ENCODE measurements at regions not wholly inside any gene's neighbourhood (a gene's known extent, or its start where the extent isn't known, plus 50 kb on each side); places are given as distances from the start of the nearest gene placed in this dataset.
"Not testable (repeated sequence)": the region's sequence is repeated elsewhere in the genome, so short reads cannot be mapped to it uniquely, and the experiment has no call there.

DNA sequence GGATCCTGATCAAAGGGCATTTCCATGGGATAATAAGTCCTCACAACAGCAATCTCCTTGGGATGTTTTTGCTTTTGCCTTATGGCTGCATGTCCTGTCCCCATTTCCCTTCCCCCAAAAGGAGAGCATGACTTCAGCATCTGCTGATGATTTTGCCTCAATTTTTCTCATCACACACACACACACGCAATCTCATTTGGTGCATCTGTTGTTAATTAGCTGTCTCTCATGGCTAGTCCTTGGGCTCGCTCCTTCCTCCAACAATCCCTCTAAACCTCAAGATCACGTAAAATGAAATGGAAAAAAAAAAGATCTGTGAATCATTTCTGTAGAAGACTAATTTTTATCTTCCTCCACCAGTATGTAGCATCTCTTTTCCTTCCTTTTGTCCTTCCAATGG, 153.6 kb downstream of the RBMX2 start:
- DNase-seq, result no peak

- DNase-seq, result no peak
Observed at GRCh38 chrX:130555757-130556156, 154.0 kb downstream of the RBMX2 start.

GRCh38 chrX:130556951-130557350, 155.2 kb downstream of the RBMX2 start:
- DNase-seq, result no peak

GRCh38 chrX:130560544-130560943, 158.8 kb downstream of the RBMX2 start:
- no peak for DNase-seq

DNA sequence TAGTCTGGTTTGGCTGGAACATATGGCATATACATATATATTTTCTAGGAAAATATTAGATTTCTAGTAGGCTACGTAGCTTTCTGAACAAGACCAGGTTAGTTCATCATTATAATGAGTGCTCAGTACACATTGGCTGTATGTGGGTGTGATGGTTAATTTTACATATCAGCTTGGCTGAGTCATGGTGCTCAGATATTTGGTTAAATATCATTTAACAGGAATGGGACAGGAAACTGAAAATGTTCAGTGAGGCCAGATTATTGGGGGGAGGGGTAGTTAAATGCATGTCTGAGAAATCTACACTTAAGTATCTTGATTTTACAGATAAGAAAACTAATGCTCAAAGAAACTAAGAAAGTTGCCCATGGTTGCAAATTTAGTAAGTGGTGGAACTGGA, 160.1 kb downstream of the RBMX2 start:
- no peak for DNase-seq

GRCh38 chrX:130563476-130563875, 161.7 kb downstream of the RBMX2 start:
- no peak for DNase-seq

DNA sequence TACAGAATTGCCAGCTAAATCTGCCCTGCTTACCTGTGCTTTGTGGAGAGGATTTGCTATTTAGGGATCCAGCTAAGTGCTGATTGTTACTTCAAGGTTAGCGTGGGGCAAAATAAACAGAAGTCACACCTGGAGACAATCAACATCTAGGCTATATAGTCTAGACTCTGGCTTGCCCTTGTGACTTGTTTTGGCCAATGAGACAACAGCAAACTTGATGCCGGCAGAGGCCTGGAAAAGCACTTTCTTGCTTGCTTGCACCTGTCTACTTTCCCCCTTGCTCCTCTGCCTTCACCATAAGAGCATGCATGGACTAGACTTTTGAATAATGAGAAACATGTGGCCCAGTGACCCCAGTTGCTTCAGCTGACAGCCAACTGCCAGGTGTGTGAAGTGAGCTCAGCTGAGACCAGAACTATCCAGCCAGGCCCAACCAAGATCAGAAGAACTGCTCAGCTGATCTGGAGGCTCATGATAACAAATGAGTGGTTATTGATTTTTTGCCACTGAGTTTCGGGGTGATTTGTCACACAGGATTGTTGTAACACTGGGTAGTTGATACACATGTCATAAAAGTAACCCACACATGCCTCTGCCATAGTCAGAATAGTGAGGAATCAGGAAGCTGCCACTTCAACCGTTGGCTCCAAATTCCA, 164.4 kb downstream of the RBMX2 start:
- DNase-seq, result no peak

GRCh38 chrX:130573030-130573429, 171.2 kb downstream of the RBMX2 start:
- DNase-seq, result not testable (repeated sequence)
